ENCODE measurements at regions not wholly inside any gene's neighbourhood (a gene's known extent, or its start where the extent isn't known, plus 50 kb on each side); places are given as distances from the start of the nearest gene placed in this dataset.
A peak's percentile ranks its signal among the peaks of the same experiment; 100 is the strongest.

DNA sequence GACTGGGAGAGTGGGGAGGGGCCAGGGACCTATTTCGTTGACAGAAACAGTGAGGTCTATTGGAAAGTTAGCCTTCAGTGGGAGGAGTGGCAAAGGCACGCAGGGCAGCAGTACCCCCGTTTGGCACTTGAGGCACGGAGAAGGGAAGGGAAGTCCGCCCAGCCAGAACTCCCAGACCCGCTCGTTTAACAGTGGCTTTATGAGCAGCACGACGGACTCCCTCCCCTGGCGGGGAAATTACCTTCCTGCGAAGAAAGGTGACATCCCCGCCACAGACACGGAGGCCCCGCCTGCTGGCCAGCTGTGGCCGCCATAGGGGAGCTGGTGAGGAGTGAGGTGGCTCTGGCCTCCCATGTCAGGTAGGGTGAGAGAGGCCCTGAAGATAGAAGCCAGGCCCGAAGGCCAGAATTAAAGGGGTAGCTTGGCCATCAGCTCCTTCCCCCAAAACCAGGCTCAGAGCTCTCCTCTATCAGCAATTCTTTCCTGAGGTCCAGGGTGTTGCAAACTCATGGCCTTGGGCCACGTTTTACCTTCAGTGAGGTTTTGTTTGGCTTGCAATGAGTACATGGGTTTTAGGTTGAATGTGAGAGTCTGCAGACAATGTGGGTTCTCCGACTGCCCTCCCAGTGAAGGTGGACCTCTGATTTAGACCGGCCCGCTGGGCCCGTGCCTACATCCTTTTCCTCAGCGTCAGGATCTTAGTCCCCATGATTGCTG is 123.7 kb downstream of the MRPL14 start:
- no peaks in the 10 kb centered on the region for H4K20me1 ChIP-seq (ENCODE audit: insufficient read depth)
- peak overlapping the region; percentile 61 for H3K9ac ChIP-seq (ENCODE audit: low read length)
- H3K79me2 ChIP-seq (ENCODE audit: insufficient read depth, low read length) = no peaks in the 10 kb centered on the region
- no peak overlapping the region for H2AFZ ChIP-seq (ENCODE audit: low read depth, low read length, poor library complexity, severe bottlenecking)
- H3K27me3 ChIP-seq (ENCODE audit: insufficient read depth, low read length) = no peaks in the 10 kb centered on the region
- no peaks in the 10 kb centered on the region for H3K9me2 ChIP-seq (ENCODE audit: insufficient read depth)
- peaks cover 35 to 66% of the 10 kb centered on the region in 2 experiments for H3K4me1 ChIP-seq (ENCODE audit: control insufficient read depth in 1 of 2, insufficient read depth in 2 of 2, low read length in 2 of 2)
- no TSS peak for BruUV-seq (replicated peaks)
- peak overlapping the region; percentile 40 to 64 for H3K4me3 ChIP-seq (replicated peaks in 1 of 2; ENCODE audit: low read depth in 1 of 2, low read length in 2 of 2)
- H3K4me2 ChIP-seq (ENCODE audit: low read length) = peak overlapping the region; percentile 94
- ATAC-seq = no peak
- POLR2A ChIA-PET = interaction anchor here (1.5 to 2.8 kb wide), 3 partner anchors 40 to 234 kb away, joined by 3 to 6 read pairs (median 4); partner anchors contain the start of gene VEGFA
- H3K36me3 ChIP-seq (ENCODE audit: control insufficient read depth in 1 of 2, insufficient read depth in 2 of 2, low read length in 2 of 2) = no peaks in the 10 kb centered on the region
- RAD21 ChIA-PET (ENCODE audit: low non-redundant PET in 1 of 2, low total read pairs in 2 of 2, uncharacterized antibody in 2 of 2, unreplicated experiment in 2 of 2) = no interaction called here
- no peak for TF ChIP-seq EGR1 (IDR thresholded peaks at IDR 0.05; ENCODE audit: low read depth)
- TF ChIP-seq RAD21 (IDR thresholded peaks at IDR 0.05; ENCODE audit: low read depth) = no peak
- TF ChIP-seq, protein P1, sequence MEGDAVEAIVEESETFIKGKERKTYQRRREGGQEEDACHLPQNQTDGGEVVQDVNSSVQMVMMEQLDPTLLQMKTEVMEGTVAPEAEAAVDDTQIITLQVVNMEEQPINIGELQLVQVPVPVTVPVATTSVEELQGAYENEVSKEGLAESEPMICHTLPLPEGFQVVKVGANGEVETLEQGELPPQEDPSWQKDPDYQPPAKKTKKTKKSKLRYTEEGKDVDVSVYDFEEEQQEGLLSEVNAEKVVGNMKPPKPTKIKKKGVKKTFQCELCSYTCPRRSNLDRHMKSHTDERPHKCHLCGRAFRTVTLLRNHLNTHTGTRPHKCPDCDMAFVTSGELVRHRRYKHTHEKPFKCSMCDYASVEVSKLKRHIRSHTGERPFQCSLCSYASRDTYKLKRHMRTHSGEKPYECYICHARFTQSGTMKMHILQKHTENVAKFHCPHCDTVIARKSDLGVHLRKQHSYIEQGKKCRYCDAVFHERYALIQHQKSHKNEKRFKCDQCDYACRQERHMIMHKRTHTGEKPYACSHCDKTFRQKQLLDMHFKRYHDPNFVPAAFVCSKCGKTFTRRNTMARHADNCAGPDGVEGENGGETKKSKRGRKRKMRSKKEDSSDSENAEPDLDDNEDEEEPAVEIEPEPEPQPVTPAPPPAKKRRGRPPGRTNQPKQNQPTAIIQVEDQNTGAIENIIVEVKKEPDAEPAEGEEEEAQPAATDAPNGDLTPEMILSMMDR (IDR thresholded peaks at IDR 0.05 in 2 of 3, conservative IDR thresholded peaks at IDR 0.05 in 1 of 3; ENCODE audit: borderline replicate concordance in 1 of 3, insufficient read depth in 1 of 3, low read depth in 2 of 3, low read length in 2 of 3) = no peak
- no peak for TF ChIP-seq SIN3A (IDR thresholded peaks at IDR 0.05; ENCODE audit: low read depth)
- TF ChIP-seq CBX3 (IDR thresholded peaks at IDR 0.05; ENCODE audit: low read depth) = no peak
- no peak for TF ChIP-seq TCF7L2 (IDR thresholded peaks at IDR 0.05; ENCODE audit: borderline replicate concordance, extremely low read depth, insufficient read depth, insufficient read length)
- TF ChIP-seq POLR2AphosphoS5 (IDR thresholded peaks at IDR 0.05; ENCODE audit: low read depth, low read length) = peak; percentile 55
- TF ChIP-seq SRF (IDR thresholded peaks at IDR 0.05; ENCODE audit: low read depth) = no peak
- DNase-seq (ENCODE audit: low read depth, low spot score) = no peak
- CTCF ChIA-PET = interaction anchor here (1.1 to 4.3 kb wide), 4 partner anchors 8 to 71 kb away, joined by 3 to 23 read pairs (median 10); no protein-coding TSS in a partner anchor
- peak overlapping the region; percentile 89 for H3K27ac ChIP-seq (ENCODE audit: low read depth, low read length)
- intact Hi-C loops (cut with micrococcal nuclease) = loop anchor here (5.0 to 10.0 kb wide), 2 partner anchors 39 to 149 kb away; no protein-coding TSS in a partner anchor
- no peaks in the 10 kb centered on the region for H3K9me3 ChIP-seq (ENCODE audit: control insufficient read depth in 1 of 2, insufficient read depth in 1 of 2, low read depth in 1 of 2, low read length in 2 of 2)

Measured in HCT116 (cell line).